EL (cell line): ENCODE measurements at regions not wholly inside any gene's neighbourhood (a gene's known extent, or its start where the extent isn't known, plus 50 kb on each side); places are given as distances from the start of the nearest gene placed in this dataset.
"Not testable (repeated sequence)": the region's sequence is repeated elsewhere in the genome, so short reads cannot be mapped to it uniquely, and the experiment has no call there.

Source experiments
- DNase-seq: peaks from one replicate; pipeline ENCODE4 v3.0.0-alpha.2; 2016

DNA sequence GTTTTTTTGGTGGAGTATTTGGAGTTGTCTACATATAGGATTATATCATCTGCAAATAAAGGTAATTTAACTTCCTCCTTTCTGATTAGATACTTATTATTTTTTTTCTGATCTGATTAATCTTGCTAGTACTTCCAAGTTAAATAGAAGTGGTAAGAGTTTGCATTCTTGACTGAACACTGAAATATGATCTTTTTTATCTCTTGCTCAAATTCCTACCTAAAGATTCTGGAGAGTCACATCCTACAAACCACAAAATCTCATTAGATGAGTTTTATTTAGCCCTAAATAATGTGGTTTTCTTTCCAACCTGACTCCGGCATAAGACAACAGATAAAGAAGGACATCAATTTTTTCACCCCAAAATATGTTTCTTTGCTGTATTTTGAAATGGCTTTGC is 977.9 kb upstream of the GBE1 start:
- no peak for DNase-seq

DNA sequence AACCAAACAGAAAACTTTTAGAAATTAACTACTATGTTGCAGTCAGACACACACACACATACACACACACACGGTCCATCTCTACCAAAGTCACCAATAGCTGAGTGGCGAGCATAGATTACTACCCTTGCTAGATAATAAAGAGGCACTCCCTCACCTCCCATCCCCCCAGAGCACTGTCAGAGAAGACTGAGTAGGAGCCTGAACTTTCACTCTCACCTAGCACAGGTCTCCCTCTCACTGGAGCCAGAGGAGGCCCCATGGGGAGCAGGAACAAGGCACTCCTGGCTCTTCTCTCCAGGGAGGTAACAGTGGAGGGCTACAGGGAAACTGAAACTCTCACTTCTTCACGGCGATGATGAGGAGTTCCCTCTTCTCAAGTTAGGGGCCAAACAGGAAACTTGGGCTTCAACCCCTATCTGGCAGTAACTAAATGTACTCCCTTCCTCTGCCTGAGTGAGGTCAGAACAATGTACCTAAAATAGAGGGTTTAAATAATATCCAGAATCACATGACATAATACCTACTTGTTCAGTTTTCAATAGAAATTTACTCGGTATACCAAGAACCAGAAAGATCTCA is 975.3 kb upstream of the GBE1 start:
- no peak for DNase-seq

DNA sequence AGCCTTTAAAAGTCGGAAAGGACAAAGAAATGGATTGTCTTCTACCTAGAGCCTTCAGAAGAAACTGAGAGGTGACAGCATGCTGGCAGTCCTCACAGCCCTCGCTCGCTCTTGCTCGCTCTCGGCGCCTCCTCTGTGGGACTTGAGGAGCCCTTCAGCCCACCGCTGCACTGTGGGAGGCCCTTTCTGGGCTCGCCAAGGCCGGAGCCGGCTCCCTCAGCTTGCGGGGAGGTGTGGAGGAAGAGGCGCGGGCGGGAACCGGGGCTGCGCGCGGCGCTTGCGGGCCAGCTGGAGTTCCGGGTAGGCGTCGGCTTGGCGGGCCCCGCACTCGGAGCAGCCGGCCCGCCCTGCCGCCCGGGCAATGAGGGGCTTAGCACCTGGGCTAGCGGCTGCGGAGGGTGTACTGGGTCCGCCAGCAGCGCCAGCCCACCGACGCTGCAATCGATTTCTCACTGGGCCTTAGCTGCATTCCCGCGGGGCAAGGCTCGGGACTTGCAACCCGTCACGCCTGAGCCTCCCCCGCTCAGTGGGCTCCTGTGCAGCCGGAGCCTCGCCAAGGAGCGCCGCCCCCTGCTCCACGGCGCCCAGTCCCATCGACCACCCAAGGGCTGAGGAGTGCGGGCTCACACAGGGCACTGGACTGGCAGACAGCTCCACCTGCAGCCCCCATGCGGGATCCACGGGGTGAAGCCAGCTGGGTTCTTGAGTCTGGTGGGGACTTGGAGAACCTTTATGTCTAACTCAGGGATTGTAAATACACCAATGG is 953.8 kb upstream of the GBE1 start:
- no peak for DNase-seq

DNA sequence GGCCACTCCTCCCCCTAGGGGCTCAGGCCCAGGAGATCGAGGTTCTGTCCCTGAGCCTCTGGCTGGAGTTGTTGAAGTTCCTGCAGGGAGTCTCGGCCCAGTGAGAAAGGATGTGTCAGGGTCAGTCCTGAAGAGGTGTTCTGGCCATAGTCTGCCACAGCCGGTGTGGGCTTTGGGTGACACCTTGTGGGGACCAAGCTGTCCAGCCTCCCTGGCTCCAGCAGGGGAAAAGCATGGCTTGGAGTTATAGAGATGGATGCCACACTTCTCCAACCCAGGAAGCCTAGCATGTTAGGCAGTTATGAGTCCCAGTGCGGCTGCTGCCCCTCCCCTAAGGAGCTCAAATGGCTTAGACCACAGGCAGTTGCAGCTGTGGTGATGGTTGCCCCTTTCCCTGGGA is 945.6 kb upstream of the GBE1 start:
- no peak for DNase-seq

DNA sequence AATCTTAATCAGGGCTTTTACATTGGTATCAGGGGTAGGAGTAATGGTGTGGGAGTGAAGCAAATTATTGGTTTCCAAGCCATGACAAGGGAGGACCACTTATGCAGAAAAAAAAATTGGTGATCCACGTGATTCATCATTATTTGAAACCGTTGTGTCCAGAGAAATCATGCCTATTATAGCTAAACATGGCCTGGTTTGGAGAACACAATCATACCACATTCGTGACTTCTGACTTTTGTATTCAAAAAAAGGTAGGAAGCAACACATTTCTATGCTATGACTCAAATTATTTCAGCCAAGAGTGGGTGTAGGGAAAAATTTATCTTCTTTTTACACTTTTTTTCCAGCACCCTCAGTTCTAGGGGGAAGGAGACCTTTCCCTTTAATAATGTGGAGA is 924.3 kb upstream of the GBE1 start:
- DNase-seq: no peak

DNA sequence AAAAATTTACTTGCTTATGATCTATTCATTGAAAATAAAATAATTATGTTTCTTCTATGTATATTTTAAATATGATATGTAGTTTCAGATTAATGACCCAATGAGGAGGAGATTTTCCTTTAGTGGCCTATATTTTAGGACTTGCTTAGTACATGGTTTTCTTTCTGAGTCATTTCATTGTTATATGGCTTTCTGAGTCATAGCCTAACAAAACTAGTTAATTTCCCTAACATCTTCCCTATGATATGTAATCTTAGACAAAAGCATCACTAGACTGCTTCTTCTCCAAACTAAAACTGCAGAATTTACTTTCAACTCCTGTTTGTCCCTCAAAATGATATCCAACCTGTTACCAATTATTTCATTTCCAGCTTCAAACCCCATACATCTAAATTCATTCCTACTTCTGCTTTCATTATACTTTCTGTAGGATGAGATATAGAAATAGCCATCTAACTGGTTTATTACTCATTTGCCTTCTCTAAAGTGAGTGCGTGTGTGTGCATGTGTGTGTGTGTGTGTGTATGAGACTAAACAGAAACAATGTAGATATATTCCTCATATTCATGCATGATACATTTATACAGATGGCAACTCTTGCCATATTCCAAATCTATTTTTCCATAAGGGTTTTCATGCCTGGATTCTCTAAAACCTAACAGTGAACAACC is 915.0 kb upstream of the GBE1 start:
- no peak for DNase-seq

DNA sequence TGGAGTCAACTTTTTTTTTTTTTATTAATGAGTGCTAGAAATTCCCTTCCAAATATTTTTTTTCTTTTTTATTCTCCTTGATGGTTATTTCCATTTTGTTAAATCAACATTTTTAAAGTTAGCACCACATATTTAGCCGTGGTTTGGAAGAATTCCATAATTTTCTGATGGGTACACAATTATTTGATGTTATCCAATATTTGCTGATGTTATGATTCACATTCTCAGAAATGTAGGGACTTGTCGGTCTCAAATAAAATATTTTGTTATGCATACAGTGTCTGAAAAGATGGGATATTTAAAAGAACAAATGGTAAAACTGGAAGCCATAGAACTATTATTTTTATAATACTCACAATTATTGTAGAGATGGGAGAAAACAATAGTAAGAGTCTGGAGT is 911.5 kb upstream of the GBE1 start:
- no peak for DNase-seq

DNA sequence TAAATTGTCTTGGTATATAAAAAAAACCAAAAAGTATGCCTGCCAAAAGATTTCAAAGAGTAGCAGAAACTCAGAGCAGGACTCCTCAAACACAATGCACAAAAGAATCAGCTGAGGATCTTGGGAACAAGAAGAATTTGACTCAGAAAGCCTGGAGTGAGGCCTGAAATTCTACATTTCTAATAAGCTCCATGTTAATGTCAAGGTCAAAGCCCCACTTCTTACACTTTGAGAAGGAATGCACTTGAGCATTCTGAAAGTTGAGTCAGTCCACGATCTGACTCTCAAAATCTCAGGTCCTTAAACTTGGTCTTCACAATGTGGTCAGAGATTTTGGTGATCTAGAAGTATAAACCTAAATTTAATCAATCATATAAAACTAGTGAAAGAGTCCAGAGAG is 910.0 kb upstream of the GBE1 start:
- no peak for DNase-seq

DNA sequence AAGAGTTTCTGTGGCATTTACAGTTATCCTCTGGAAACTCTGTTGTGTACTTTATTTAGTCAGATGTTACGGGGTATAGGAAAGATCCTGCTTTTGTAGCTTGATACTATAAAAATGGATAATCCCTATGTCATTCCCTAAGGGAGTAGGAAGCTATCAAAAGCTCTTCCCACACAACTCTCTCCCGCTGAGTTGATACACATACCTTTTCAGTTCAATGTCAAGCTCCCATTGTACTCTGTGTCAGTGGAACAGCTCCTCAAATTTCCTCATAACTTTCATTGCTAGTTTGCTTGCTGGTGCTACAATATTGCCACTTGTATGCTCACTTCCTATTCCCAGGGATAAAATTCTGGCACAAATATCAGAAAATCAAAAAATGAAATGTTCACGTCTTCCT is 893.3 kb upstream of the GBE1 start:
- no peak for DNase-seq

DNA sequence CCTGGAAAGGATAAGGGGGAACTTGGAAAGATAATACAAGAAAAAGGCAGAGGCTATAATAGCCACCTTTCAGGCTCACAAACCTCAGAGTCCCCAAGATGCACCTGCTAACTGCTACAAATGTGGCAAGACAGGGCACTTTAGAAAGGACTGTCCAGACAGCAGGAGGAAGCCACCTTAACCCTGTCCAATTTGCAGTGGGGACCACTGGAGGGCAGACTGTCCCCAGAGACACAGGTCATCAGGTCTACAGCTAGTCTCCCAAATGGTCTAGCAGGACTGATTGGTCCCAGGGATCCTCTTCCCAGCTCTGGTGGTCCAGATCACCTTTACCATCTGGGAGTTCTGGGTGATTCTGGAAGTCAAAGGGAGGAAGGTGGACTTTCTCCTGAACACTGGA is 882.5 kb upstream of the GBE1 start:
- no peak for DNase-seq

DNA sequence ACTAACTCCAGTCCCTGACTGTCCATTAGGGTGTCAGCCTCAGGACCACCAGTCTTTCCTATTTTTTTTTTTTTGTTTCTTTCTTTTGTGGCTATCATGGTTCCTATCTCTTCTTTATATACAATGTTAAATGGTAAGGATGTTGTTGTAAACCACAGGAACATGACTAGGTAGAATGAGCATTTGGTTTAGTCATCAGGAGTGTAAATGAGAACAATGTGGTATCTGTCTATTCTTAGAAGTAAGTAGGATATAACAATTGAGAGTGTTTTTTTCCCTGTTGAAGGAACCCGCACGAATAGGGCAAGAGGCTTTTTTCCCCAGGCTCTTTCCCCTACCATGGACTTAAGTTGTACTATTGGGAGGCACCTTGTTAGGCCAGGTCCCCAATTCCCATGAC is 880.3 kb upstream of the GBE1 start:
- no peak for DNase-seq

DNA sequence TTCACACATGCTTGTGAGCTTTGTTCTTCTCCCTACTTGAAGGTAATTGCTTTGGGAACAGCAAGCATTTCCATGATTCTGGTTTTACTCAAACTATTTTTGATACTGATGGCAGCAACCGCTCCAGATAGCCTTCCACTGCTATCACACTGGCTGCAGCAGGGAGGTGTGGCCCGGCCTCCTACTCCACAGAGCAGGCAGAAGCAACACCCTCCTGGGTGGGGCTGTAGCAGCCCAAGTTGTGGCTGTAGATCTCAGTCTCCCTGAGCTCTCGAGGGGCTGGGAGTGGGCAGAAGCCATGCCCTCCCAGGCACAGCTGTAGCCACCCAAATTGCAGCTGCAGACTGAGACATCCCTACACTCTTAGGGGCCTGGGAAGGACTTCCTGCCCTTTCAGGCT is 878.8 kb upstream of the GBE1 start:
- DNase-seq: no peak

DNA sequence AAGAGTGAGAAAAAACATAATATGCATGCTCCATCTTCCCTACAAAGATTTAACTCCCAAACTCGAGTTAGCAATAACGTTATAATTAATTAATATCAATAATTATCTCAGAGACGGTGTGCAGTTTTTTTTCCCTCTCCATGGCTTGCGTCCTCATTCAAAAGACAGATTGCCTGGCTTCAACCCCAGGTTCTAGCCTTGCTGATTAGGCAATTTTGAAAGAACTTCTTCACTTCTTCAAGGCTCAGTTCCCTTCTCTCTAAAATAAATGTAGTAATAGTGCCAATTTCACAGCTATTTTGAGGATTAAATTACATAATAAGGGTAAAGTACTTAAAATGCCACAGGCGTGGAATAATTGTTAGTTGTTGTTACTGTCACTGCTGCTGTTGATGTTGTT is 876.1 kb upstream of the GBE1 start:
- DNase-seq: no peak

DNA sequence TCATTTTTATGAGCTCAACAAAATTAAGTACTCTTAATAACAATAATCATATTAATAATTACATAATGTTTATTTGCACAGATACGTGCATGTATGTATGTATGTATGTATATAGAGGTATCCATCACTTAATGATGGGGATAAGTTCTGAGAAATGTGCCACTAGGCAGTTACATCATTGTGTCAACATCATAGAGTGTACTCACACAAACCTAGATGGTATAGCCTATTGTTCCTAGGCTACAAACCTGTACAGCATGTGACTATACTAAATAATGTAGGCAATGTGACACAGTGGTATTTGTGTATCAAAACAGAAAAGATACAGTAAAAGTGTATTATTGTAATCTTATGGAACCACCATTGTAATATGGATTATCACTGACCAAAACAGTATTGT is 874.7 kb upstream of the GBE1 start:
- no peak for DNase-seq

DNA sequence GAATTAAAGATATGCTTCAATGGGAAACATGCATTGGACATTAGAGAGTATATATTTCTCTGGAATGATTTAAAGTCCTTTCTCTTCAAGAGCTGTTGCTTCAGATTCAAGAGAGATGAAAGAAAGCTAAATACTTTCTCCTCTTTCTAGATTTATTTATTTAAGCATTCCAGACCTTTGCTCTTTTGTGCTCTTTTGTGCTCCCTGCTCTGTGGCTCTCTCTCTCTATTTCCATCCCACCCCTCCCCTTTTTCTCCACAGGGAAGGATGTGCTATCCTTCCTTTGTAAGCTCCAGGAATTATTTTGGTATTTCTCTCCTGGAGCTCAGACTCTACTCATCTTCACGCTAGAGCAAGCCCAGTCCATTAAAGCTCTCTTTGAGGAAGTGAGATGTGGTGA is 871.9 kb upstream of the GBE1 start:
- no peak for DNase-seq

DNA sequence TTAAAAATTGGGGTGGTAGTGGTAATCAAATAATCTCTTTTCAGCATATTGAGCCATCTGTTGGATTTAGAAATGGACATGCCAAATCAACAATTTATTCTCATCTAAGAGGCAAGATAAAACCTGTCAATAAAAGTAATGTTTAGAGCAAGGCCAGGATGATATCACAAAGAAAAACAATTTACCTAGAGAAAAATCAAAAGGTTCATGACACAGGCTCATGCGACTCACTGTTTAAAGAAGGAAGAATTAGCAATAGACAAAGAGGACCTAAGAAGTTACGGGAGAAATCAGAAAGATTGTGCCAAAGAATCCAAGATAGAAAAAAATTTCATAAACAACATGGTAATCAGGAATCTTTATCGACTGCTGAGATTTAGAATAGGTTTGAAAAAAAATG is 868.5 kb upstream of the GBE1 start:
- no peak for DNase-seq

DNA sequence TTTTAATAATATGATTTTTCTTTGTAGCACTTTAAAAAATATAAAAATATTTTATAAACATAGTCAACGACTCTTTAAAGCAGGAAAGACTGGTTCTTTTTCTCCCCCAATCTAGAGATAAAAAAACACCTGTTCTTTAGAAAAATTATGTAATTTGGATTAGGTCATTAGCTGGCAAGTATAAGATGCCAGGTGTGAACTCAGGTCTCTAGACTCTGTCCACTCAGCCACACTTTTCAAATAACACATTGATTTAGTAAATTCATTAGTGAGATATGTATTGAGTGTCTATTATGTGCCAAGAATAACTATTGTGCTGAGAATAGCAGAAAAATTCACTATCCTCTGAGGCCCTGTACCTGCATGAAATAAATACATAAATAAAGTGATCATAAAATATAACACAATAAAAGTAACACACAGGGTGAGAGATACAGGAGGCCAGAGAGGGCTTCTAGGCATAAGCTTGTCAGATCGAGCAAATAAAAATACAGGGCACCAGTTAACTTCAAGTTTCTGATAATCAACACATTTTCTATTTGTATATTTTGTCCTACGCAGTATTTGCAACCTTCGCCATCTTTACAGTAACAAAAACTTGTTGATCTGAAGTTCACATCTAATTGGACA is 867.1 kb upstream of the GBE1 start:
- DNase-seq: no peak

DNA sequence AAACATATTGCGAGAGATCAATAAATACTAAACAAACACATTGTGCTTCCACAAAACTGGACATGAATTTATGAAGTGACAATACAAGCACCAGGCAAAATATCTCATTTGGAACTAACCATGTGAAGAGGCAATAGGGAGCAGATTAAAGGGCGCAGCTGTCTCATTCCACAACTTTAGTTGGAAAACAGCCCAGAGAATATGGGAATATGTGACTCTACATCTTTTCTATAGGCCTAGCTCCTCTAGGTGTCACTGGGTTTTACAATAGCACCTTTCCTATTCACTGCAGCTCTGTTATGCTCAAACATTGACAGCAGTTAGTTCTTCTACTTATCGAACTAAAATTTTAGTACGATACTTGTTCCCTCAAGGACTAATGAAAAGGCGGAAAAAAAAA is 866.3 kb upstream of the GBE1 start:
- no peak for DNase-seq

DNA sequence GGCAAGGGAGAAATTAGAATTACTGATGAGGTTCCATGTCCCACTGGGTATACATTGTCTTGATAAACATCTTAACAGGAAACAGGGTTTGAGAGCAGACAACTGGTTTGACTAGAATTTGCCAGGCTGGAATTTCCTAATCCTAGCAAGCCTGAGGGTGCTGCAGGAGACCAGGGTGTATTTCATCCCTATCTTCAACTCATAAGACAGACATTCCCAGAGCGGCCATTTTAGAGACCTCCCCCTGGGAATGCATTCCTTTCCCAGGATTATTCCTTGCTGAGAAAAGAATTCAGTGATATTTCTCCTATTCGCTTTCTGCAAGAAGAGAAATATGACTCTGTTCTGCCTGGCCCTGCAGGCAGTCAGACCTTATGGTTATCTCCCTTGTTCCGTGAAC is 859.3 kb upstream of the GBE1 start:
- DNase-seq: not testable (repeated sequence)

DNA sequence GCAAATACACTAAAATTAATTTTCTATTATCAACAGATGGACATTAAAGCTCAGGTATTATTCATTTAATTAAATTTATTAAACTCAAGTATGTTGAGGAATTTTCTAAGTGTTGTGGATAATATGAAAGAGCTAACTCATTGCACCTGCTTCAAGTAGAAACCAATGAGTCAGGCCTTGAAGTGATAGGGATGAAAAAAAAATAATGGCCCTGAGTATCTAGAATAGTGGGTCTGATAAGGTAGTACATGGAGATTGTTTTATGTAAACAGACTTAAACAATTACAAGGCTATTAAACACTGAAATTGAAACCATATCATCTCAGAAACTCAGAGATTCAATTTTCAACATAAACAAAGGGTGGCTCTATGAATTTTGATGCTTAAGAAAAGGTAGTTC is 857.1 kb upstream of the GBE1 start:
- no peak for DNase-seq

DNA sequence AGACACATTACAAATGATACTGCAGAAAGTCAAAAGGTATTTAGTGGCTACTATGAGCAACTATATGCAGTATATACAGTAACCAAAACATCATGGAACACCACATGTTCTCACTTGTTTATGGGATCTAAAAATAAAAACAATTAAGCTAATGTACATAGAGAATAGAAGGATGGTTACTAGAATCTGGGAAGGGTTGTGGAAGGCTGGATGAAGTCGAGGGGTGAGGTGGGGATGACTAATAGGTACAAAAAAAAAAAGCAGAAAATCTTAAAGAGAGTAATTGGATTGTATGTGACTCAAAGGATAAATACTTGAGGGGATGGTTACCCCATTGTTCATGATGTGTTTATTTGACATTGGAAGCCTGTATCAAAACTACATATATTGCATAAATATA is 848.8 kb upstream of the GBE1 start:
- no peak for DNase-seq

DNA sequence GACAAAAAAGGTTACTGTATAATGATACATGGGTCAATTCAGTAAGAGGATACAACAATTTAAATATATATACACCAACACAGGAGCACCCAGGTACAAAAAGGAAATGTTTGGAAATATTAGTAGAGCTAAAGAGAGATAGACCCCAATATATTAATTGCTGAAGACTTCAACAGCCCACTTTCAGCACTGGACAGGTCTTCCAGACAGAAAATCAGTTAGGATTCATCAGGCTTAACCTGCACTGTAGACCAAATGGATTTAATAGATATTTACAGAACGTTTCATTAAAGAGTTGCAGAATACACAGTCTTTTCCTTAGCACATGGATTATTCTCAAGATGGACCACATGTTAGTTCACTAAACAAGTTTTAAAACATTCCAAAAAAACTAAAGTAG is 845.9 kb upstream of the GBE1 start:
- no peak for DNase-seq

DNA sequence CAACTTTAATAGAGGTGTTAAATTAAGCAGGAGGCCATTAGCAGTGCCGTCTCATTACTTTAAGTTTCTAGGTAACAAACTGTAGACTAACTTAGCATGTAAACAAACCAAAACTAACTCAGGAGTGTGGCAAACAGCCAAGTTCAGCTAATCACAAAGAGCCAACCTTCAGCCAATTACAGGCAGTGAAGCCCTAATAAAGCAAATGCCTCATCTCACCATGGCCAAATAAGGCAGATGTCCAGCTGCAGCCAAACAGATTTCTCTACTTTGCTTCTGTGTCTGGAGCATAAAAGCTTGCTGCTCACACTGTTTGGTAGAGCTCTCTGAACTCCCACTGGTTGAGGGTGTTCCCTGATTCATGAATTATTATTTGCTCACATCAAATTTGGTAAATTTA is 835.4 kb upstream of the GBE1 start:
- DNase-seq: no peak

DNA sequence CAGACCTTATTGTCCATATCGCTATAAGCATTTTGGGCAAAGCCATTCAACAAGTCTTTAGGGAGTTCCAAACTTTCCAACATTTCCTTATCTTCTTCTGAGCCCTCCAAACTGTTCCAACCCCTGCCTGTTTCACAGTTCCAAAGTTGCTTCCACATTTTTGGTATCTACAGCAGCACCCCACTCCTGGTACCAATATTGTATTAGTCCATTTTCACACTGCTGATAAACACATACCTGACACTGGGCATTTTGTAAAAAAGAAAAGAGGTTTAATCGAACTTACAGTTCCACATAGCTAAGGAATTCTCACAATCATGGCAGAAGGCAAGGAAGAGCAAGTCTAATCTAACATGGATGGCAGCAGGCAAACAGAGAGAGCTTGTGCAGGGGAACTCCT is 834.1 kb upstream of the GBE1 start:
- no peak for DNase-seq
